Liver (tissue), 8 donors: ENCODE measurements at regions not wholly inside any gene's neighbourhood (a gene's known extent, or its start where the extent isn't known, plus 50 kb on each side); places are given as distances from the start of the nearest gene placed in this dataset.

Source experiments
- DNase-seq: peaks from one replicate; pipeline ENCODE4 v3.0.0-alpha.2; 2017; ENCODE audit warnings: low spot score
- H3K27ac ChIP-seq, 2 donors: one replicate each; pipeline ENCODE4 v1.7.0; 2013; ENCODE audit warnings: inconsistent platforms in 2 of 2, low read length in 2 of 2, control low read depth in 1 of 2, low read depth in 1 of 2, mild to moderate bottlenecking in 1 of 2
- H3K27me3 ChIP-seq, 4 donors: one replicate each; pipeline versions ENCODE4 v1.6.1 to v1.7.0; 2013; ENCODE audit warnings: low read length in 3 of 4, inconsistent platforms in 1 of 4, mild to moderate bottlenecking in 1 of 4, moderate library complexity in 1 of 4; ENCODE audit not compliant: control insufficient read depth in 4 of 4, insufficient read depth in 4 of 4
- H3K36me3 ChIP-seq, 4 donors: one replicate each; pipeline versions ENCODE4 v1.6.1 to v1.7.0; 2013; ENCODE audit warnings: low read length in 3 of 4, mild to moderate bottlenecking in 3 of 4, low read depth in 1 of 4, moderate library complexity in 1 of 4; ENCODE audit not compliant: control insufficient read depth in 4 of 4, insufficient read depth in 3 of 4
- H3K4me1 ChIP-seq, 4 donors: one replicate each; pipeline versions ENCODE4 v1.6.1 to v1.7.0; 2013; ENCODE audit warnings: low read length in 3 of 4, mild to moderate bottlenecking in 3 of 4, moderate library complexity in 1 of 4; ENCODE audit not compliant: control insufficient read depth in 4 of 4, insufficient read depth in 4 of 4
- H3K4me3 ChIP-seq, 3 donors: one replicate each; pipeline versions ENCODE4 v1.6.1 to v1.7.0; 2013; ENCODE audit warnings: low read length in 3 of 3, control low read depth in 1 of 3, low read depth in 1 of 3, mild to moderate bottlenecking in 1 of 3
- H3K9ac ChIP-seq, 2 donors: one replicate each; pipeline ENCODE4 v1.7.0; 2013; ENCODE audit warnings: low read length in 2 of 2, mild to moderate bottlenecking in 2 of 2, moderate library complexity in 2 of 2, control low read depth in 1 of 2, low read depth in 1 of 2
- H3K9me3 ChIP-seq, 4 donors: one replicate each; pipeline versions ENCODE4 v1.6.1 to v1.7.0; 2013; ENCODE audit warnings: low read length in 3 of 4; ENCODE audit not compliant: control insufficient read depth in 4 of 4
- ATF3 ChIP-seq: IDR thresholded peaks from 2 replicates; pipeline ENCODE4 v1.6.1; 2016; ENCODE audit warnings: antibody characterized with exemption
- EGR1 ChIP-seq, 2 donors: IDR thresholded peaks; 2 replicates each; pipeline ENCODE4 v1.6.1; 2016 to 2018; ENCODE audit warnings: antibody characterized with exemption in 2 of 2, low read depth in 2 of 2
- FOXA1 ChIP-seq: IDR thresholded peaks from 2 replicates; pipeline ENCODE4 v1.6.1; 2016; ENCODE audit warnings: antibody characterized with exemption
- FOXA2 ChIP-seq: IDR thresholded peaks from 2 replicates; pipeline ENCODE4 v1.6.1; 2016; ENCODE audit warnings: antibody characterized with exemption
- GABPA ChIP-seq, 2 donors: IDR thresholded peaks in 1 of 2; conservative IDR thresholded peaks in 1 of 2; 2 replicates each; pipeline ENCODE4 v1.6.1; 2016; ENCODE audit warnings: antibody characterized with exemption in 2 of 2, mild to moderate bottlenecking in 1 of 2, moderate library complexity in 1 of 2
- HNF4A ChIP-seq, 2 donors: conservative IDR thresholded peaks; 2 replicates each; pipeline ENCODE4 v1.6.1; 2016; ENCODE audit warnings: antibody characterized with exemption in 2 of 2, mild to moderate bottlenecking in 2 of 2
- HNF4G ChIP-seq: IDR thresholded peaks from 2 replicates; pipeline ENCODE4 v1.6.1; 2016; ENCODE audit warnings: antibody characterized with exemption
- JUND ChIP-seq, 2 donors: IDR thresholded peaks; 2 replicates each; pipeline ENCODE4 v1.6.1; 2016; ENCODE audit warnings: antibody characterized with exemption in 2 of 2
- MAX ChIP-seq: IDR thresholded peaks from 2 replicates; pipeline ENCODE4 v1.6.1; 2016; ENCODE audit warnings: antibody characterized with exemption
- NR2F2 ChIP-seq: IDR thresholded peaks from 2 replicates; pipeline ENCODE4 v1.6.1; 2016; ENCODE audit warnings: antibody characterized with exemption
- RAD21 ChIP-seq, 2 donors: IDR thresholded peaks; 2 replicates each; pipeline ENCODE4 v1.6.1; 2016; ENCODE audit warnings: antibody characterized with exemption in 2 of 2, mild to moderate bottlenecking in 2 of 2
- REST ChIP-seq: IDR thresholded peaks from 2 replicates; pipeline ENCODE4 v1.6.1; 2016; ENCODE audit warnings: antibody characterized with exemption, mild to moderate bottlenecking
- RXRA ChIP-seq, 2 donors: IDR thresholded peaks; 2 replicates each; pipeline ENCODE4 v1.6.1; 2017 to 2018; ENCODE audit warnings: antibody characterized with exemption in 2 of 2, mild to moderate bottlenecking in 1 of 2
- SP1 ChIP-seq: IDR thresholded peaks from 2 replicates; pipeline ENCODE4 v1.6.1; 2018; ENCODE audit warnings: antibody characterized with exemption, mild to moderate bottlenecking
- TAF1 ChIP-seq: conservative IDR thresholded peaks from 2 replicates; pipeline ENCODE4 v1.6.1; 2016; ENCODE audit warnings: antibody characterized with exemption, mild to moderate bottlenecking
- YY1 ChIP-seq: IDR thresholded peaks from 2 replicates; pipeline ENCODE4 v1.6.1; 2016; ENCODE audit warnings: antibody characterized with exemption, mild to moderate bottlenecking
- WGBS: extraction: QIAGEN DNeasy Blood & Tissue Kit; methylation state at CpG from one replicate; pipeline ENCODE4 v1.1.7; 2013; 5-methylcytosine and 5-hydroxymethylcytosine counted together
- TF ChIP-seq, protein P1 (sequence below): fragments of 150-350 bp; IDR thresholded peaks from 2 replicates; pipeline ENCODE4 v1.5.1; 2017; ENCODE audit warnings: improper control_type of control experiment, low read depth, low read length; ENCODE audit not compliant: missing input control
- TF ChIP-seq, protein P2 (sequence below): IDR thresholded peaks from 2 replicates; pipeline ENCODE4 v1.6.1; 2016; ENCODE audit warnings: antibody characterized with exemption
- donor health status: healthy.
- donor health status: healthy.
- donor health status: healthy.
- donor health status: healthy.
- donor health status: healthy.

GRCh38 chr6:156269751-156270369, 507.3 kb upstream of the ARID1B start:
- Histone ChIP-seq H3K9me3 (peaks cover 0 to 2% (median 0%) of the 10 kb centered on the region in 4 donors), H3K27ac (no peak overlapping the region), H3K27me3 (no peaks in the 10 kb centered on the region), H3K4me1 (peaks cover 0 to 3% (median 0%) of the 10 kb centered on the region in 4 donors), H3K4me3 (no peak overlapping the region), H3K9ac (no peak overlapping the region), H3K36me3 (no peaks in the 10 kb centered on the region)
- DNase-seq = no peak
- WGBS = 81% methylated on average over 8 of the region's 8 CpGs
- TF ChIP-seq EGR1 (IDR thresholded peaks at IDR 0.05; ENCODE audit: low read depth in 2 of 2) = no peak
- TF ChIP-seq HNF4A (conservative IDR thresholded peaks at IDR 0.05) = no peak
- TF ChIP-seq, protein P1, sequence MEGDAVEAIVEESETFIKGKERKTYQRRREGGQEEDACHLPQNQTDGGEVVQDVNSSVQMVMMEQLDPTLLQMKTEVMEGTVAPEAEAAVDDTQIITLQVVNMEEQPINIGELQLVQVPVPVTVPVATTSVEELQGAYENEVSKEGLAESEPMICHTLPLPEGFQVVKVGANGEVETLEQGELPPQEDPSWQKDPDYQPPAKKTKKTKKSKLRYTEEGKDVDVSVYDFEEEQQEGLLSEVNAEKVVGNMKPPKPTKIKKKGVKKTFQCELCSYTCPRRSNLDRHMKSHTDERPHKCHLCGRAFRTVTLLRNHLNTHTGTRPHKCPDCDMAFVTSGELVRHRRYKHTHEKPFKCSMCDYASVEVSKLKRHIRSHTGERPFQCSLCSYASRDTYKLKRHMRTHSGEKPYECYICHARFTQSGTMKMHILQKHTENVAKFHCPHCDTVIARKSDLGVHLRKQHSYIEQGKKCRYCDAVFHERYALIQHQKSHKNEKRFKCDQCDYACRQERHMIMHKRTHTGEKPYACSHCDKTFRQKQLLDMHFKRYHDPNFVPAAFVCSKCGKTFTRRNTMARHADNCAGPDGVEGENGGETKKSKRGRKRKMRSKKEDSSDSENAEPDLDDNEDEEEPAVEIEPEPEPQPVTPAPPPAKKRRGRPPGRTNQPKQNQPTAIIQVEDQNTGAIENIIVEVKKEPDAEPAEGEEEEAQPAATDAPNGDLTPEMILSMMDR = no peak
- TF ChIP-seq TAF1 = no peak
- TF ChIP-seq NR2F2 = no peak
- TF ChIP-seq FOXA1 = no peak
- TF ChIP-seq, protein P2, sequence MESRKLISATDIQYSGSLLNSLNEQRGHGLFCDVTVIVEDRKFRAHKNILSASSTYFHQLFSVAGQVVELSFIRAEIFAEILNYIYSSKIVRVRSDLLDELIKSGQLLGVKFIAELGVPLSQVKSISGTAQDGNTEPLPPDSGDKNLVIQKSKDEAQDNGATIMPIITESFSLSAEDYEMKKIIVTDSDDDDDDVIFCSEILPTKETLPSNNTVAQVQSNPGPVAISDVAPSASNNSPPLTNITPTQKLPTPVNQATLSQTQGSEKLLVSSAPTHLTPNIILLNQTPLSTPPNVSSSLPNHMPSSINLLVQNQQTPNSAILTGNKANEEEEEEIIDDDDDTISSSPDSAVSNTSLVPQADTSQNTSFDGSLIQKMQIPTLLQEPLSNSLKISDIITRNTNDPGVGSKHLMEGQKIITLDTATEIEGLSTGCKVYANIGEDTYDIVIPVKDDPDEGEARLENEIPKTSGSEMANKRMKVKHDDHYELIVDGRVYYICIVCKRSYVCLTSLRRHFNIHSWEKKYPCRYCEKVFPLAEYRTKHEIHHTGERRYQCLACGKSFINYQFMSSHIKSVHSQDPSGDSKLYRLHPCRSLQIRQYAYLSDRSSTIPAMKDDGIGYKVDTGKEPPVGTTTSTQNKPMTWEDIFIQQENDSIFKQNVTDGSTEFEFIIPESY = no peak
- TF ChIP-seq HNF4G = no peak
- TF ChIP-seq ATF3 = no peak
- no peak for TF ChIP-seq REST
- TF ChIP-seq MAX = no peak
- no peak for TF ChIP-seq FOXA2
- no peak for TF ChIP-seq JUND (IDR thresholded peaks at IDR 0.05)
- TF ChIP-seq RAD21 (IDR thresholded peaks at IDR 0.05) = no peak
- TF ChIP-seq YY1 = no peak
- TF ChIP-seq RXRA (IDR thresholded peaks at IDR 0.05) = no peak
- TF ChIP-seq GABPA (IDR thresholded peaks at IDR 0.05 in 1 of 2, conservative IDR thresholded peaks at IDR 0.05 in 1 of 2) = no peak
- no peak for TF ChIP-seq SP1
